GM18505 (cell line): ENCODE measurements at regions not wholly inside any gene's neighbourhood (a gene's known extent, or its start where the extent isn't known, plus 50 kb on each side); places are given as distances from the start of the nearest gene placed in this dataset.

Experiments
- ATAC-seq: cut with Tn5 transposase; IDR thresholded peaks from one replicate; pipeline ENCODE4 v1.9.1; 2021; ENCODE audit not compliant: unreplicated experiment
- POLR2A ChIP-seq: IDR thresholded peaks from 4 replicates; pipeline ENCODE4 v1.6.1; 2011; ENCODE audit warnings: borderline replicate concordance; ENCODE audit not compliant: insufficient read depth, insufficient read length; ENCODE audit errors: extremely low read depth

GRCh38 chr13:76189882-76190519 lies 553.9 kb downstream of the LMO7 start:
- no peak for ATAC-seq

DNA sequence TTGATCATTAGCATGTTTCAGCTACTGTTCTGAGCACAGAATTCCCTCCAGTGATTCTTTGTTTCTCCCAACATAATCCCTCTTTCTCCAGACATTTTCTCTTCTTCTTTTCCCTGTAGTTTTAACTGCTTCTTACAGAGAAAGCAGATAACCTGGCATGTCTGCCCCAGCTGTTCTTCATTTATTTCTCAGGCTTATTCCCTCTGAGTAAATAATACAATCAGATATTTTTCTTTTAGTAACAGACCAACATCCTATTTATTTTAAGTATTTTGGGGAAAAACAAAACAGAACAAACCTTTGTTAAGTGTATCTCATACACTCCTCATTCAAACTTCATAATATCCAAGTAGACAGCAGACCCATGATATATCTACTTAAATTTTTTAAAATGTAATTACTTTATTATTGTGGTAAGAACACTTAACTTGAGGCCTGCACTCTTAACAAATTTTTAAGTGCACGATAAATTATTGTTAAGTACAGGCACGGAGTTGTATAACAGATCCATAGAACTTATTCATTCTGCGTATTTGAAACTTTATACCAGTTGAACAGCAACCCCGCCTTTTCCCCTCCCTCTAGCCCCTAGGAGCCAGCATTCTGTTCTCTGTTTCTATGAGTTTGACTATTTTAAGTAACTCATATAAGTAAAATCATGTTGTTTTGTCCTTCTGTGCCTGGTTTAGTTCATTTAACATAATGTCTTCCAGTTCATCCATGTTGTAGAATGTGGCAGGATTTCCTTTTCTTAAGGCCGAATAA lies 540.0 kb downstream of the LMO7 start:
- no peak for TF ChIP-seq POLR2A
- no peak for ATAC-seq

More at GRCh38 chr13:76189882-76190519, 553.9 kb downstream of the LMO7 start:
- no peak for TF ChIP-seq POLR2A

DNA sequence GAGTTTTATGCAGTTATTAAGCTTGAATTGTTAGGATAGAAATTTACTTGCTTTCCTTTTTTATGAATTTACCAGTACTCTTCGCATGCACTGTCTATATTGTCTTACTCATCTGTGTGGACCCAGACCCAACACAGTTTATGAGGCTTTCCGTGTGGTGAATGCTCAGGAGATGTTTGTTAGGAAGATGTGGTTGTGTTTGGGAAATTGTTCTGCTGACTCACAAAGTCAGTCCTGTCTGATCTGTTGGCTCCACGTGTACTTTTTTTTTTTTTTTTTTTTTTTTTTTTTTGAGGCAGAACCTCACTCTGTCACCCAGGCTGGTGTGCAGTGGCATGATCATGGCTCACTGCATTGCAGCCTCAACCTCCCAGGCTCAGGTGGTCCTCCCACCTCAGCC lies 532.5 kb downstream of the LMO7 start:
- ATAC-seq = no peak

GRCh38 chr13:76164290-76164689 lies 528.2 kb downstream of the LMO7 start:
- ATAC-seq = no peak
- no peak for TF ChIP-seq POLR2A

More for the DNA sequence above, 532.5 kb downstream of the LMO7 start:
- no peak for TF ChIP-seq POLR2A

GRCh38 chr13:76163761-76164160 lies 527.6 kb downstream of the LMO7 start:
- TF ChIP-seq POLR2A = no peak
- no peak for ATAC-seq

GRCh38 chr13:76160961-76161925 lies 525.1 kb downstream of the LMO7 start:
- ATAC-seq = no peak

GRCh38 chr13:76160506-76160905 lies 524.4 kb downstream of the LMO7 start:
- ATAC-seq = no peak
- no peak for TF ChIP-seq POLR2A

More at GRCh38 chr13:76160961-76161925, 525.1 kb downstream of the LMO7 start:
- no peak for TF ChIP-seq POLR2A

DNA sequence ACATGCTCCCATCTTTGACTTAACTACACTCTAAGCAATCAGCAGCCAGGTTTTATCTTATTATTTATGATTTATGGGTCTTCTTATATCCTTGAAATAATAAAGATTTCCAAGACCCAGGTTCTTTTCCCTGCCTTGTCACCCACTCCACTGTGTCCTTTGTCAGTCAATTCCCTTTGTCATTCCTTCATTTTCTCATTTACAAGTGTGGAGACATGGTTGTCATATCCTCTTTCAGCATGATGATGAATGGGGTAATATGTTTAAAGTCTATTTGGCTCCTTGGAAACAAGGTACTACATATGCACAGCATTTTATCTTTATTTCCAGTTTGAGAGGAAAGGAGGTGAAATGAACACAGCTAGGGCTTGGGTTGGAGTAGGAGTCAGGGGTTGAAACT lies 521.8 kb downstream of the LMO7 start:
- no peak for ATAC-seq
- TF ChIP-seq POLR2A = no peak

GRCh38 chr13:76153239-76153638 lies 517.1 kb downstream of the LMO7 start:
- ATAC-seq = no peak
- no peak for TF ChIP-seq POLR2A

DNA sequence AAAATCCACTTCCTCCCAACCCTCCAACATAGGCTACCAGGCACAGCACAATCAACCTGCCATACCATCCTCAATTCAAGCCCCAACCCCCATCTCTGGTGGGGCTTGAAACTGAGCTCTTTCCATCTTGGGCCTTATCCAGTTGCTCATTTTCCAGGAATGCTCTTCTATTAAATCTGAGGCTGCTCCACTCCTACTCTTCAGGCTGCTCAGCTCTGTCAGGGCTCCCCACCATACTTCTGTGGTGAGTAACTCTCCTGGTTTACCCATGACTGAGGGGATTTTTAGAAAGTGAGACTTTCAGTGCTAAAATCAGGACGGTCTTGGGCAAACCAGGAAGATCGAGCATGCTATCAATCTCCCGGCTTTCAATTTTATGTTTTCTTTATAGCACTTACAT lies 512.8 kb downstream of the LMO7 start:
- no peak for ATAC-seq
- no peak for TF ChIP-seq POLR2A

GRCh38 chr13:76148374-76148773 lies 512.2 kb downstream of the LMO7 start:
- TF ChIP-seq POLR2A = no peak
- no peak for ATAC-seq

DNA sequence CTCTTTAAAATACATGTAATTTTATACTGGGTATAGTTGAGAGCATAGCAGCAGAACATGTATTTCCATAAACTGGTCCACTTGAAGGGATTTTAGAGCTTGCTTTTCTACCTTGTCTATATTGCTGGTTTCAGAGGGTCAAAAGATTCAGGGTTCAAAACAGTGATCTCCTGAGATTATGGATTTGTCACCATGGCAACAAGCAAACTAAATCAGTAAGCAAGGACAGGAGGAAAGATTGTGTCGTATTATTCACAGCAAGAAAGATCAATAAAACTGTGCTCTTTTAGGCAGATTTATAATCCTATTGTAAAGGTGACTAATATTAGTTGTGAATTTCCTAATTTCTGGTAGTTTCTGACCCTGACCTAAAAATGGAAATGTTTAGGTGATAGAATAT lies 496.4 kb downstream of the LMO7 start:
- ATAC-seq = no peak
- TF ChIP-seq POLR2A = no peak

DNA sequence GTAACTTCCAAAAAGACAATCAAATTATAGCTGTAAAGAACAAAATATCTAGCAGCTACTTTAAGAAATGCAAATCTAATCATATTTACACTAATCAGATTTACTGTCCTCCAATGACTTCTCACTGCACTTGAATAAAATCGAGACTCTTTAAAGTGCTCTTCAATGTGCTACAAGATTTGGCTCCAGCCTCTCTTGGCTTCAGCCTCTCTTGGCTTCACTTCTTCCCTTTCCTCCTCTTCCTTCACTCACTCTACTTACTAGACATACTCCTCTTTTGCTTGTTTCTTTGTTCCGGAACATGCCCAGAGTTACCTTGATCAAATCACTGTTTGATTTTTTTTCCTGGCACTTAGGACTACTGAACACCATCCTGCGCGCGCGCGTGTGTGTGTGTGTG lies 495.4 kb downstream of the LMO7 start:
- TF ChIP-seq POLR2A = no peak
- ATAC-seq = no peak
